T-helper 1 cell treated with Interleukin-12 subunit alpha and Interleukin-12 subunit beta and Interleukin-4 antibody, amounts not matched to agents 30 μg/mL and 1 μg/mL, for 36 hours (primary cell): ENCODE measurements at regions not wholly inside any gene's neighbourhood (a gene's known extent, or its start where the extent isn't known, plus 50 kb on each side); places are given as distances from the start of the nearest gene placed in this dataset.

Source experiments
- H3K27ac Mint-ChIP-seq: one replicate; pipeline ENCODE4 v1.8.0; 2021; ENCODE audit warnings: mild to moderate bottlenecking, mixed read lengths
- H3K27me3 Mint-ChIP-seq: one replicate; pipeline ENCODE4 v1.8.0; 2021; ENCODE audit warnings: low read depth, mixed read lengths
- H3K36me3 Mint-ChIP-seq: one replicate; pipeline ENCODE4 v1.8.0; 2021; ENCODE audit warnings: low read depth, mixed read lengths
- H3K4me1 Mint-ChIP-seq: one replicate; pipeline ENCODE4 v1.8.0; 2021; ENCODE audit warnings: low read depth, mixed read lengths
- H3K4me3 Mint-ChIP-seq: one replicate; pipeline ENCODE4 v1.8.0; 2021; ENCODE audit warnings: mild to moderate bottlenecking, moderate library complexity, mixed read lengths
- H3K9me3 Mint-ChIP-seq: one replicate; pipeline ENCODE4 v1.8.0; 2021; ENCODE audit warnings: mixed read lengths

- Mint-ChIP-seq H3K27me3 (peaks cover 4% of the 10 kb centered on the region), H3K27ac (no peak overlapping the region)
These were observed 182.9 kb upstream of the NCAM1 start for GRCh38 chr11:112778091-112778876.

GRCh38 chr11:112778877-112779266 is 182.3 kb upstream of the NCAM1 start:
- Mint-ChIP-seq H3K9me3 (no peaks in the 10 kb centered on the region), H3K4me3 (no peak overlapping the region), H3K27me3 (peaks cover 4% of the 10 kb centered on the region)

More at GRCh38 chr11:112778091-112778876, 182.9 kb upstream of the NCAM1 start:
- Mint-ChIP-seq H3K4me1 (no peaks in the 10 kb centered on the region), H3K9me3 (no peaks in the 10 kb centered on the region), H3K36me3 (no peaks in the 10 kb centered on the region), H3K4me3 (no peak overlapping the region)

GRCh38 chr11:112780351-112781087 is 180.7 kb upstream of the NCAM1 start:
- no peaks in the 10 kb centered on the region for H3K4me1 Mint-ChIP-seq
- peaks cover 4% of the 10 kb centered on the region for H3K27me3 Mint-ChIP-seq
- no peak overlapping the region for H3K27ac Mint-ChIP-seq
- H3K4me3 Mint-ChIP-seq: no peak overlapping the region
- no peaks in the 10 kb centered on the region for H3K9me3 Mint-ChIP-seq
- no peaks in the 10 kb centered on the region for H3K36me3 Mint-ChIP-seq

More at GRCh38 chr11:112778877-112779266, 182.3 kb upstream of the NCAM1 start:
- Mint-ChIP-seq H3K36me3 (no peaks in the 10 kb centered on the region), H3K27ac (no peak overlapping the region), H3K4me1 (no peaks in the 10 kb centered on the region)

DNA sequence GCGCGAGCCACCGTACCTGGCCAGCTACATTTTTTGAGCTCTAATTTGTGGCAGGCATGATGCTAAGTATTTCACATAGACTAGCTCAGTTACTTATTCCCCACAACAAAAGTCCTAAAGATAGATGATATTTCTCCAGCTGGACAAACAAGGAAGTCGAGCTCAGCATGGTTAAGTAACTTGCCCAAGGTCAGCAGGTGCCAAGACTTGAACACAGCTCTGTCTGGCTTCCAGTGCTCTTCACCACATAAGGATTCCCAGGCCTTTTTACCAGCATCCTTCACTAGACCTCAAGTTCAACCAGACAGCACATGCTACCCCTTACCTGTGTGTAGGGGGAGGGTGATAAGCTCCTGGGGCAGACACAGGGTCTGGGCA is 177.3 kb upstream of the NCAM1 start:
- no peaks in the 10 kb centered on the region for H3K9me3 Mint-ChIP-seq
- H3K36me3 Mint-ChIP-seq: no peaks in the 10 kb centered on the region
- H3K4me3 Mint-ChIP-seq: no peak overlapping the region
- no peaks in the 10 kb centered on the region for H3K4me1 Mint-ChIP-seq
- H3K27ac Mint-ChIP-seq: no peak overlapping the region
- peaks cover 4% of the 10 kb centered on the region for H3K27me3 Mint-ChIP-seq

- Mint-ChIP-seq H3K9me3 (no peaks in the 10 kb centered on the region), H3K4me3 (no peak overlapping the region), H3K36me3 (no peaks in the 10 kb centered on the region), H3K4me1 (no peaks in the 10 kb centered on the region), H3K27ac (no peak overlapping the region), H3K27me3 (peaks cover 4% of the 10 kb centered on the region)
These were observed 176.7 kb upstream of the NCAM1 start for GRCh38 chr11:112784323-112785073.

DNA sequence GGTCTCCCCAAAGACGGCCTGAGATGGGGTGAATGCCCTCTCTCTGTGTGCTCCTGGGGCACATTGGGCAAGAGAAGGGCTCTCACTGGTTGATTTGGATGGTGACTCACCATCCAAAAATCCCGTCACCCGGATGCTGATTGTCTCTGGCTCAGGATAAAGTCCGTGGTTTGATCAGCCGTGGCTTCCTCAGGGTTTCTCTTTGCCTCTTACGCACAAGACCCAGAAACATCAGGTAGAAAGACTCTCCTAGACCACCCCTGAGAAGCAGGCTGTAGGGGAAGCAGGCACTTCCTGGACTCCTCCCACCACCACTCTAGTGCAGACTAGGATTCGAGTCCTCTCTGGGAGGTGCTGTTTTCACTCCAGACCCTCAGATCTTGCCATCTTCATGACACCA is 176.1 kb upstream of the NCAM1 start:
- H3K9me3 Mint-ChIP-seq: no peaks in the 10 kb centered on the region
- no peak overlapping the region for H3K4me3 Mint-ChIP-seq
- H3K36me3 Mint-ChIP-seq: no peaks in the 10 kb centered on the region

GRCh38 chr11:112785719-112786118 is 175.5 kb upstream of the NCAM1 start:
- Mint-ChIP-seq H3K27ac (no peak overlapping the region), H3K4me3 (no peak overlapping the region), H3K36me3 (no peaks in the 10 kb centered on the region), H3K9me3 (no peaks in the 10 kb centered on the region), H3K27me3 (peaks cover 8% of the 10 kb centered on the region), H3K4me1 (no peaks in the 10 kb centered on the region)

More for the DNA sequence above, 176.1 kb upstream of the NCAM1 start:
- Mint-ChIP-seq H3K4me1 (no peaks in the 10 kb centered on the region), H3K27me3 (peaks cover 4% of the 10 kb centered on the region), H3K27ac (no peak overlapping the region)

DNA sequence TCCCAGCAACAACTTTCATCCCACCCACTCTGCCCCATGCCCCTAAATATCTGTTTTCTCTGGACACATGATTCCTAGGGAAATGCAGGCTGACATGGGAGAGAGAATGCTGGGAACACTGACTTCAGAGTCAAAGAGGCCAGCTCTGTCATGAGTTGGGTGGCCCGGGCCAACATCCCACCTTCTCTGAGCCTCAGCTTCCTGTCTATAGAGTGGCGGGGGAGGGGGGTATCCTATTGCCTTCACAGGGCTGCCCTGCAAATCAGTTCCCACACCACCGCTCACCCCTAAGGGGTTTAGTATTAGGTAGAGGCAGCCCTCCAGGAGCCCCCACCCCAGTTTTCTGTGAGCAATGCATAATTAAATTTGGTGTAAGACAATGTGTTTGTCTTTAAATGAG is 175.0 kb upstream of the NCAM1 start:
- no peak overlapping the region for H3K27ac Mint-ChIP-seq
- H3K4me3 Mint-ChIP-seq: no peak overlapping the region
- no peaks in the 10 kb centered on the region for H3K9me3 Mint-ChIP-seq
- H3K27me3 Mint-ChIP-seq: peaks cover 8% of the 10 kb centered on the region
- no peaks in the 10 kb centered on the region for H3K36me3 Mint-ChIP-seq
- H3K4me1 Mint-ChIP-seq: no peaks in the 10 kb centered on the region

GRCh38 chr11:112786886-112787530 is 174.2 kb upstream of the NCAM1 start:
- Mint-ChIP-seq H3K4me3 (no peak overlapping the region), H3K36me3 (no peaks in the 10 kb centered on the region), H3K4me1 (no peaks in the 10 kb centered on the region), H3K9me3 (no peaks in the 10 kb centered on the region), H3K27me3 (peaks cover 6% of the 10 kb centered on the region), H3K27ac (no peak overlapping the region)

GRCh38 chr11:112789481-112789880 is 171.7 kb upstream of the NCAM1 start:
- no peak overlapping the region for H3K27ac Mint-ChIP-seq
- no peaks in the 10 kb centered on the region for H3K9me3 Mint-ChIP-seq
- H3K27me3 Mint-ChIP-seq: peaks cover 3% of the 10 kb centered on the region
- no peaks in the 10 kb centered on the region for H3K36me3 Mint-ChIP-seq
- no peaks in the 10 kb centered on the region for H3K4me1 Mint-ChIP-seq
- H3K4me3 Mint-ChIP-seq: no peak overlapping the region

- Mint-ChIP-seq H3K27me3 (peaks cover 3% of the 10 kb centered on the region), H3K9me3 (no peaks in the 10 kb centered on the region), H3K27ac (no peak overlapping the region), H3K36me3 (no peaks in the 10 kb centered on the region), H3K4me3 (no peak overlapping the region), H3K4me1 (no peaks in the 10 kb centered on the region)
These were observed 170.9 kb upstream of the NCAM1 start for GRCh38 chr11:112790286-112790685.

DNA sequence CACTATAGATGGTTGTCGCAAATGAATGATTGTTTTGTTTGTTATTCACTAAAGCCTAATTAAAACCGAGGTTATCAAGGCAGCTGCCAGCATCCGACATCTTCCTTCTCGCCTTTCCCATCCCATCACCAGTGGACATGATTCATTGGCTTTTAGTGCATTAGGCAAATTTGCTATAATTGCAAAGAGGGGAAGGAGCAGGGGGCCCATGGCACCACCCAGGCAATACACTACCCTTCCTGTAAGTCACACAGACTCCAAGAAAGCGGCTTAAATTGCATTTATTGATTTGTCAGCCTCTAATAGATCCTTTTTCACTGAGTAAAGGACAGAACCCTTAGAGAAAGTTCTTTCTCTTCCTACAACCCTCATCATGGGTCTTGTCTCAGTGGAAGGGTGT is 169.2 kb upstream of the NCAM1 start:
- no peak overlapping the region for H3K4me3 Mint-ChIP-seq
- no peaks in the 10 kb centered on the region for H3K9me3 Mint-ChIP-seq
- no peaks in the 10 kb centered on the region for H3K36me3 Mint-ChIP-seq

DNA sequence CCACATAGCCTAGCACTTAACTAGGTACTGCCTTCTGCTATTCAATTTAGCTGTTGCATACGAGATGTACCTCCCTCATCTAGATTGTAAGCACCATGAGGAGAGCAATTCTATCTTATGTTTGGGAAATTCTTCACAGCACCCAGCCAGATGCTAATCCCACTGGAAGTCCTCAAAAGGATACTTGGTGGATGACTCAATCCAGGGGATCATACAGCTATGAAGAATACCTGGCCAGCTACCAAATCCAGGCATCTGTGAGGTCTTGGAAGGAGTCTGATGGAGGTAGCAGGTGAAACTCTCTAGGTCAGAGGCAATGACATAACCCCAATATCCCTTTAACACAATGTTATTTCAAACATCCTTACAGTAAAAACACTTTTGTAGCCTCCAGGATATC is 167.8 kb upstream of the NCAM1 start:
- Mint-ChIP-seq H3K27me3 (peaks cover 3% of the 10 kb centered on the region), H3K27ac (no peak overlapping the region), H3K36me3 (no peaks in the 10 kb centered on the region), H3K4me3 (no peak overlapping the region), H3K4me1 (no peaks in the 10 kb centered on the region), H3K9me3 (no peaks in the 10 kb centered on the region)

More for the DNA sequence above, 169.2 kb upstream of the NCAM1 start:
- H3K27ac Mint-ChIP-seq: no peak overlapping the region
- no peaks in the 10 kb centered on the region for H3K4me1 Mint-ChIP-seq
- peaks cover 3% of the 10 kb centered on the region for H3K27me3 Mint-ChIP-seq

GRCh38 chr11:112794331-112794846 is 166.8 kb upstream of the NCAM1 start:
- no peak overlapping the region for H3K4me3 Mint-ChIP-seq
- no peak overlapping the region for H3K27ac Mint-ChIP-seq
- no peaks in the 10 kb centered on the region for H3K4me1 Mint-ChIP-seq
- H3K27me3 Mint-ChIP-seq: peaks cover 3% of the 10 kb centered on the region
- no peaks in the 10 kb centered on the region for H3K36me3 Mint-ChIP-seq
- no peaks in the 10 kb centered on the region for H3K9me3 Mint-ChIP-seq
